Neural progenitor cell (in vitro differentiated cells): ENCODE measurements at regions not wholly inside any gene's neighbourhood (a gene's known extent, or its start where the extent isn't known, plus 50 kb on each side); places are given as distances from the start of the nearest gene placed in this dataset.

Experiments
- DNase-seq: peaks from one replicate; pipeline ENCODE4 v3.0.0-alpha.2; 2016; ENCODE audit warnings: low spot score
- H2AFZ ChIP-seq: fragments of 200-600 bp; sonication (generic); replicated peaks from 2 replicates; pipeline ENCODE4 v1.6.1; 2016; ENCODE audit warnings: antibody characterized with exemption
- H3F3A ChIP-seq: fragments of 200-600 bp; sonication (generic); 2 replicates; pipeline ENCODE4 v1.6.1; 2016; ENCODE audit warnings: antibody characterized with exemption, low read depth
- H3K27ac ChIP-seq: fragments of 200-600 bp; sonication (generic); 2 replicates; pipeline ENCODE4 v1.5.1; 2016; ENCODE audit warnings: mild to moderate bottlenecking
- H3K27me3 ChIP-seq: fragments of 200-600 bp; sonication (generic); 2 replicates; pipeline ENCODE4 v1.6.1; 2016; ENCODE audit warnings: mild to moderate bottlenecking, moderate library complexity
- H3K36me3 ChIP-seq: fragments of 200-600 bp; sonication (generic); 2 replicates; pipeline ENCODE4 v1.5.1; 2016
- H3K4me1 ChIP-seq: fragments of 200-600 bp; sonication (generic); 2 replicates; pipeline ENCODE4 v1.6.1; 2016; ENCODE audit warnings: mixed run types
- H3K4me2 ChIP-seq: fragments of 200-600 bp; sonication (generic); 2 replicates; pipeline ENCODE4 v1.6.1; 2016
- H3K4me3 ChIP-seq: fragments of 200-600 bp; sonication (generic); 2 replicates; pipeline ENCODE4 v1.5.1; 2016
- H3K79me2 ChIP-seq: fragments of 200-600 bp; sonication (generic); 2 replicates; pipeline ENCODE4 v1.6.1; 2016; ENCODE audit warnings: low read depth
- H3K9ac ChIP-seq: fragments of 200-600 bp; sonication (generic); 2 replicates; pipeline ENCODE4 v1.6.1; 2016
- H3K9me3 ChIP-seq: fragments of 200-600 bp; sonication (generic); 2 replicates; pipeline ENCODE4 v1.5.1; 2016; ENCODE audit warnings: low read depth
- H4K20me1 ChIP-seq: fragments of 200-600 bp; sonication (generic); 2 replicates; pipeline ENCODE4 v1.6.1; 2016; ENCODE audit warnings: low read depth
- H3K27ac Mint-ChIP-seq: 3 replicates; pipeline ENCODE4 v1.8.0; 2021; ENCODE audit warnings: mixed read lengths
- H3K27me3 Mint-ChIP-seq: 2 replicates; pipeline ENCODE4 v1.8.0; 2022; ENCODE audit warnings: low read depth, mild to moderate bottlenecking, inconsistent platforms, moderate library complexity, mixed read lengths; ENCODE audit not compliant: insufficient read depth
- H3K36me3 Mint-ChIP-seq: 3 replicates; pipeline ENCODE4 v1.8.0; 2021; ENCODE audit warnings: mixed read lengths
- H3K4me1 Mint-ChIP-seq: 3 replicates; pipeline ENCODE4 v1.8.0; 2021; ENCODE audit warnings: mixed read lengths
- H3K4me3 Mint-ChIP-seq: 3 replicates; pipeline ENCODE4 v1.8.0; 2021; ENCODE audit warnings: mild to moderate bottlenecking, moderate library complexity, mixed read lengths
- H3K9me3 Mint-ChIP-seq: 3 replicates; pipeline ENCODE4 v1.8.0; 2020; ENCODE audit warnings: mixed read lengths
- EZH2 ChIP-seq: fragments of 200-600 bp; sonication (generic); IDR thresholded peaks from 2 replicates; pipeline ENCODE4 v1.6.1; 2017; ENCODE audit warnings: antibody characterized with exemption, mild to moderate bottlenecking, moderate library complexity
- EZH2phosphoT487 ChIP-seq: fragments of 200-600 bp; sonication (generic); IDR thresholded peaks from 2 replicates; pipeline ENCODE4 v1.6.1; 2017; ENCODE audit warnings: antibody characterized with exemption
- TF ChIP-seq, protein P1 (sequence below): fragments of 200-600 bp; sonication (generic); IDR thresholded peaks from 2 replicates; pipeline ENCODE4 v1.5.1; 2017; ENCODE audit warnings: antibody characterized with exemption, mild to moderate bottlenecking

GRCh38 chr1:221439008-221439746 lies 302.7 kb downstream of the DUSP10 start:
- Histone ChIP-seq H3K27ac (no peak overlapping the region), H3K9me3 (no peaks in the 10 kb centered on the region), H4K20me1 (no peaks in the 10 kb centered on the region), H3K9ac (no peak overlapping the region), H3K4me2 (no peak overlapping the region), H3K4me3 (no peak overlapping the region), H3K36me3 (no peaks in the 10 kb centered on the region), H3K27me3 (no peaks in the 10 kb centered on the region), H3K4me1 (peaks cover 8% of the 10 kb centered on the region), H3K79me2 (no peaks in the 10 kb centered on the region), H2AFZ (no peak overlapping the region), H3F3A (no peaks in the 10 kb centered on the region)
- DNase-seq: peak; percentile 9
- Mint-ChIP-seq H3K36me3 (no peaks in the 10 kb centered on the region), H3K4me1 (peaks cover 20% of the 10 kb centered on the region), H3K4me3 (no peak overlapping the region), H3K9me3 (no peaks in the 10 kb centered on the region), H3K27me3 (peaks cover 2% of the 10 kb centered on the region), H3K27ac (no peak overlapping the region)
- TF ChIP-seq EZH2phosphoT487: no peak
- no peak for TF ChIP-seq EZH2
- TF ChIP-seq, protein P1, sequence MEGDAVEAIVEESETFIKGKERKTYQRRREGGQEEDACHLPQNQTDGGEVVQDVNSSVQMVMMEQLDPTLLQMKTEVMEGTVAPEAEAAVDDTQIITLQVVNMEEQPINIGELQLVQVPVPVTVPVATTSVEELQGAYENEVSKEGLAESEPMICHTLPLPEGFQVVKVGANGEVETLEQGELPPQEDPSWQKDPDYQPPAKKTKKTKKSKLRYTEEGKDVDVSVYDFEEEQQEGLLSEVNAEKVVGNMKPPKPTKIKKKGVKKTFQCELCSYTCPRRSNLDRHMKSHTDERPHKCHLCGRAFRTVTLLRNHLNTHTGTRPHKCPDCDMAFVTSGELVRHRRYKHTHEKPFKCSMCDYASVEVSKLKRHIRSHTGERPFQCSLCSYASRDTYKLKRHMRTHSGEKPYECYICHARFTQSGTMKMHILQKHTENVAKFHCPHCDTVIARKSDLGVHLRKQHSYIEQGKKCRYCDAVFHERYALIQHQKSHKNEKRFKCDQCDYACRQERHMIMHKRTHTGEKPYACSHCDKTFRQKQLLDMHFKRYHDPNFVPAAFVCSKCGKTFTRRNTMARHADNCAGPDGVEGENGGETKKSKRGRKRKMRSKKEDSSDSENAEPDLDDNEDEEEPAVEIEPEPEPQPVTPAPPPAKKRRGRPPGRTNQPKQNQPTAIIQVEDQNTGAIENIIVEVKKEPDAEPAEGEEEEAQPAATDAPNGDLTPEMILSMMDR: no peak

DNA sequence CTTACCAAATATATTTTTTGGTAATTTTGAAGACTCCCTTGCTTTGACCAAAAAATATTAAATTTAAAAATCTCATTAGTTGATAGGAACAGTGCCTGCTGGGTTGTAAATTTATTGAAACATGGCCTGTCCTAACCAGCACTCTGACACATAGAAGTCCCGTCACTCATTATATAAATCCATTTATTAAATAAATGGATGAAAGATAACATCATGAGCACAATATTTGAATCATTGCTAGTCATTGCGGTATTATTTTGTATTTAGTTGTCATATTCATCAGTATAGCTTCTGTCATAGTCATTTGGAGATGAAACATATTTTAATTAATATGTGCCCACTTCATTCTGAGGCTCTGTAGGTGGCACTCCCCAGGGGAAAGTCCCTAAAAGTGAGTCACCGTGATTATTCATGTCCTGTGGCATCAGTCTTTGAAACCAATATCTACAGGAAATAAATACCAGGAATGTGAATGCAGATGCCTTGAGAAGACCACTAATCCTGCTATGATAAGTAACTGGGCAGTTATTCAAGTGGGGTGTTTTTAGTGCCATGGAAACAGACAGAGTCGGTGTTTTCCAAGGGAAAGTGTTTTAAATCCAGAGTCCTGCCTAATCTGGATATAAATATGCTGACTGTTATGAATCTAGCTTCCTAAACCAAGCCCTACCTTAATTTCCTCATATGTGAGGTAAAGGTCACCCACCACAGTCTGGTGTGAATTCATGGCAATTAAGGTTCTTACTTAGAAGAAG lies 302.0 kb downstream of the DUSP10 start:
- DNase-seq: no peak
- H3F3A ChIP-seq: no peaks in the 10 kb centered on the region
- H4K20me1 ChIP-seq: no peaks in the 10 kb centered on the region
- no peak overlapping the region for H3K27ac ChIP-seq
- peaks cover 8% of the 10 kb centered on the region for H3K4me1 ChIP-seq
- H3K27me3 ChIP-seq: no peaks in the 10 kb centered on the region
- peaks cover 20% of the 10 kb centered on the region for H3K4me1 Mint-ChIP-seq
- H3K36me3 ChIP-seq: no peaks in the 10 kb centered on the region
- no peak overlapping the region for H3K4me3 ChIP-seq
- H3K27ac Mint-ChIP-seq: no peak overlapping the region
- H3K36me3 Mint-ChIP-seq: no peaks in the 10 kb centered on the region
- H3K4me2 ChIP-seq: no peak overlapping the region
- H3K9me3 Mint-ChIP-seq: no peaks in the 10 kb centered on the region
- no peak overlapping the region for H3K4me3 Mint-ChIP-seq
- H2AFZ ChIP-seq: no peak overlapping the region
- peaks cover 2% of the 10 kb centered on the region for H3K27me3 Mint-ChIP-seq
- no peaks in the 10 kb centered on the region for H3K79me2 ChIP-seq
- TF ChIP-seq, protein P1: no peak
- TF ChIP-seq EZH2 (no peak), EZH2phosphoT487 (no peak)
- H3K9ac ChIP-seq: no peak overlapping the region
- H3K9me3 ChIP-seq: no peaks in the 10 kb centered on the region

- no peak overlapping the region for H3K27ac ChIP-seq
- no peak overlapping the region for H3K4me3 ChIP-seq
- Mint-ChIP-seq H3K36me3 (no peaks in the 10 kb centered on the region), H3K4me3 (no peak overlapping the region), H3K9me3 (no peaks in the 10 kb centered on the region), H3K27ac (peak overlapping the region; percentile 33), H3K4me1 (peaks cover 20% of the 10 kb centered on the region), H3K27me3 (peaks cover 2% of the 10 kb centered on the region)
- H3K27me3 ChIP-seq: no peaks in the 10 kb centered on the region
- no peaks in the 10 kb centered on the region for H3K36me3 ChIP-seq
- no peaks in the 10 kb centered on the region for H3K9me3 ChIP-seq
- no peaks in the 10 kb centered on the region for H3F3A ChIP-seq
- H3K9ac ChIP-seq: no peak overlapping the region
- DNase-seq: peak; percentile 2
- H3K4me2 ChIP-seq: no peak overlapping the region
- H2AFZ ChIP-seq: no peak overlapping the region
- no peaks in the 10 kb centered on the region for H4K20me1 ChIP-seq
- TF ChIP-seq EZH2phosphoT487 (no peak), EZH2 (no peak)
- TF ChIP-seq, protein P1: no peak
- no peaks in the 10 kb centered on the region for H3K79me2 ChIP-seq
- peaks cover 8% of the 10 kb centered on the region for H3K4me1 ChIP-seq
Observed at GRCh38 chr1:221440658-221441057, 301.2 kb downstream of the DUSP10 start.
